Endothelial cell (in vitro differentiated cells): ENCODE measurements at regions not wholly inside any gene's neighbourhood (a gene's known extent, or its start where the extent isn't known, plus 50 kb on each side); places are given as distances from the start of the nearest gene placed in this dataset.

Experiments
- DNase-seq: peaks from one replicate; pipeline ENCODE4 v3.0.0; 2021; ENCODE audit warnings: low spot score
- H3K27ac Mint-ChIP-seq: one replicate; pipeline ENCODE4 v1.8.0; 2021; ENCODE audit warnings: mixed read lengths, inconsistent platforms; ENCODE audit not compliant: unreplicated experiment
- H3K27me3 Mint-ChIP-seq: one replicate; pipeline ENCODE4 v1.8.0; 2021; ENCODE audit warnings: mild to moderate bottlenecking, moderate library complexity, mixed read lengths, inconsistent platforms; ENCODE audit not compliant: unreplicated experiment
- H3K36me3 Mint-ChIP-seq: one replicate; pipeline ENCODE4 v1.8.0; 2021; ENCODE audit warnings: mild to moderate bottlenecking, low read depth, mixed read lengths, inconsistent platforms; ENCODE audit not compliant: unreplicated experiment
- H3K4me1 Mint-ChIP-seq: one replicate; pipeline ENCODE4 v1.8.0; 2021; ENCODE audit warnings: mild to moderate bottlenecking, mixed read lengths, inconsistent platforms; ENCODE audit not compliant: unreplicated experiment
- H3K4me3 Mint-ChIP-seq: one replicate; pipeline ENCODE4 v1.8.0; 2021; ENCODE audit warnings: mild to moderate bottlenecking, mixed read lengths, inconsistent platforms; ENCODE audit not compliant: unreplicated experiment
- H3K9me3 Mint-ChIP-seq: one replicate; pipeline ENCODE4 v1.8.0; 2021; ENCODE audit warnings: mixed read lengths, inconsistent platforms; ENCODE audit not compliant: unreplicated experiment
- TF ChIP-seq, protein P1 (sequence below): fragments of 200-600 bp; sonication (generic); IDR thresholded peaks from one replicate; pipeline ENCODE4 v1.5.0; 2021; ENCODE audit warnings: antibody characterized with exemption; ENCODE audit not compliant: unreplicated experiment

DNA sequence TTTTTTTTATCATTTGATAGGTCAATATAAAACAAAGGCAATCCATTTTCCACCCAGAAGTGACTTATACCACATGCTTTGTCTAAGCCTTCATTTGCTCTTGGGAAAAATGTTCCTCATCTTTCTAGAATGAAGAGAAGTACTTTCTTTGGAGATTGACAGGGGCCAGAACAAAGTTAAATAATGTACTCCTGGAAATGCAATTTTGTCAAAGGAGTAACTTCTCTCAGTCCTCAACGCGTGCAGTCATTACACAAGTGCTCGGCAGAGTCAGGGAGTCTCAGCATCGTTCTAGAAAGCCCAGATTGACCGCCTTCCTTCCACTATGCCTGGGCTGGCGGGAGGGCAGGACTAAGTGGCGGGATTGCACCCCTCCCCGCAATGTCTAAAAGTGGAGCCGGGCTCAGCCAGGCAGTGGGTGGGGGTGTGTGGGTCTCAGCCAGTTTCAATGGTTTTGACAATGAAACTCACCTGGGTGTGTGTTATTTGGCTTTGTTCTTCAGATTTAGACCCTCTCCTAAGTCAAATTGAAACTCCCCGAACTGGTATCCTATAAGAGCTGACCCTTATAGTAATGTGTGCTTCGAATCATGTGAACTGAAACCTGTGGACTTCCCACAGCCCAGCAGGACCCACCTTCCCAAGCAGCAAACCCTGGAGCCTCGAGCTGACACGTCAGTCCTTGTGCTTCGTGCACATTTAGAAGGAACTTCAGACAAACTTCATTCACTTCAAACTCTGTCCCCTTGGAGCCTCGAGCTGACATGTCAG lies 63.2 kb upstream of the DUSP22 start:
- Mint-ChIP-seq H3K4me3 (no peak overlapping the region), H3K9me3 (no peaks in the 10 kb centered on the region), H3K4me1 (peaks cover 11% of the 10 kb centered on the region), H3K27me3 (no peaks in the 10 kb centered on the region), H3K27ac (no peak overlapping the region), H3K36me3 (no peaks in the 10 kb centered on the region)
- DNase-seq, result no peak
- TF ChIP-seq, protein P1, sequence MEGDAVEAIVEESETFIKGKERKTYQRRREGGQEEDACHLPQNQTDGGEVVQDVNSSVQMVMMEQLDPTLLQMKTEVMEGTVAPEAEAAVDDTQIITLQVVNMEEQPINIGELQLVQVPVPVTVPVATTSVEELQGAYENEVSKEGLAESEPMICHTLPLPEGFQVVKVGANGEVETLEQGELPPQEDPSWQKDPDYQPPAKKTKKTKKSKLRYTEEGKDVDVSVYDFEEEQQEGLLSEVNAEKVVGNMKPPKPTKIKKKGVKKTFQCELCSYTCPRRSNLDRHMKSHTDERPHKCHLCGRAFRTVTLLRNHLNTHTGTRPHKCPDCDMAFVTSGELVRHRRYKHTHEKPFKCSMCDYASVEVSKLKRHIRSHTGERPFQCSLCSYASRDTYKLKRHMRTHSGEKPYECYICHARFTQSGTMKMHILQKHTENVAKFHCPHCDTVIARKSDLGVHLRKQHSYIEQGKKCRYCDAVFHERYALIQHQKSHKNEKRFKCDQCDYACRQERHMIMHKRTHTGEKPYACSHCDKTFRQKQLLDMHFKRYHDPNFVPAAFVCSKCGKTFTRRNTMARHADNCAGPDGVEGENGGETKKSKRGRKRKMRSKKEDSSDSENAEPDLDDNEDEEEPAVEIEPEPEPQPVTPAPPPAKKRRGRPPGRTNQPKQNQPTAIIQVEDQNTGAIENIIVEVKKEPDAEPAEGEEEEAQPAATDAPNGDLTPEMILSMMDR, result no peak

DNA sequence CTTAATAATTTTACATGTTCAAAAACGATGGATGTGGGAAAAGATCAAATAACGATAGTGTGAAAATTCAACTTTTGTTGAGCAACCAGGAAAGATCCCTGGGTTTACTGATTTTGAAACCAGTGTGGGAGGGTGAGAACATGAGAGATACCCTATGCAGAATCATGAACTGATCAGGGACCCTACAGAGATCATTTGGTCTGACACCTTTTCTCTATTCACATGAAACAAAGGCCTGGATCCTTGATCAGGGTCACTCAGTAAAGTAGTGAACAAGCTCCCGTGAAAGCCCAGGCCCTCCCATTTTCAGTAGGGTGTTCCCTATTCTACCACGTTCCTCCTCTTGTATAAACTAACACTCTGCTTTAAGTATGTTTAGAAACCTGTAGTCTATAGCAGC lies 60.5 kb upstream of the DUSP22 start:
- no peak overlapping the region for H3K27ac Mint-ChIP-seq
- H3K4me3 Mint-ChIP-seq, result no peak overlapping the region
- no peaks in the 10 kb centered on the region for H3K9me3 Mint-ChIP-seq
- TF ChIP-seq, protein P1, result no peak
- DNase-seq, result no peak
- H3K36me3 Mint-ChIP-seq, result no peaks in the 10 kb centered on the region
- H3K4me1 Mint-ChIP-seq, result peaks cover 2% of the 10 kb centered on the region
- H3K27me3 Mint-ChIP-seq, result no peaks in the 10 kb centered on the region

DNA sequence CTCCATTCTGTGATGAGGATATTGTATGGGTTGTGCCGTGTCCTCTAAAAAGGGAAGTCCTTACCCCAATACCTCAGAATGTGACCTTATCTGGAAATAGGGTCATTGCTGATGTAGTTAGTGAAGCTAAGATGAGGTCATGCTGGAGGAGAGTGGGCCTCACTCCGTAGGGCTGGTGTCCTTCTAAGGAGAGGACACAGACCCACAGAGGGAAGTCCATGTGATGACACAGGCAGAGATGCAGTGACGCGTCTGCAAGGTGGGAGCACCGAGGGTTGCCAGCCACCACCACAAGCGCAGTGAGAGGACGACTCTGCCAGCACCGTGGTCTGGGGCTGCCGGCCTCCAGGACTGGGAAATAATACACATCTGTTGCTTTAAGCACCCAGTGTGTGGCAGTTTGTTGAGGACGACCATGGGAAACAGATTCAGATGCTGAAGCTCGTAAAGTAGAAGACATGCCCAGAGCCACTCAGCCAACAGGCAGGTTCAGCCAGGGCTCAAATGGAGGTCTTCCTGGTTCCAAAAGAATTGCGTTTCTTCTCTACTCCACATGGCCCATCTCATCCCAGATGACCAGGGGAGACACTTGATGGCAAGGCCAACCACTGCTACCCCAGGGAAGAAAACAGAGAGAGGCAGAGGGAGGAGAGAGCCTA lies 59.2 kb upstream of the DUSP22 start:
- Mint-ChIP-seq H3K4me1 (peaks cover 2% of the 10 kb centered on the region), H3K4me3 (no peak overlapping the region), H3K27ac (no peak overlapping the region), H3K9me3 (no peaks in the 10 kb centered on the region), H3K36me3 (no peaks in the 10 kb centered on the region), H3K27me3 (no peaks in the 10 kb centered on the region)
- no peak for DNase-seq
- TF ChIP-seq, protein P1, result no peak

DNA sequence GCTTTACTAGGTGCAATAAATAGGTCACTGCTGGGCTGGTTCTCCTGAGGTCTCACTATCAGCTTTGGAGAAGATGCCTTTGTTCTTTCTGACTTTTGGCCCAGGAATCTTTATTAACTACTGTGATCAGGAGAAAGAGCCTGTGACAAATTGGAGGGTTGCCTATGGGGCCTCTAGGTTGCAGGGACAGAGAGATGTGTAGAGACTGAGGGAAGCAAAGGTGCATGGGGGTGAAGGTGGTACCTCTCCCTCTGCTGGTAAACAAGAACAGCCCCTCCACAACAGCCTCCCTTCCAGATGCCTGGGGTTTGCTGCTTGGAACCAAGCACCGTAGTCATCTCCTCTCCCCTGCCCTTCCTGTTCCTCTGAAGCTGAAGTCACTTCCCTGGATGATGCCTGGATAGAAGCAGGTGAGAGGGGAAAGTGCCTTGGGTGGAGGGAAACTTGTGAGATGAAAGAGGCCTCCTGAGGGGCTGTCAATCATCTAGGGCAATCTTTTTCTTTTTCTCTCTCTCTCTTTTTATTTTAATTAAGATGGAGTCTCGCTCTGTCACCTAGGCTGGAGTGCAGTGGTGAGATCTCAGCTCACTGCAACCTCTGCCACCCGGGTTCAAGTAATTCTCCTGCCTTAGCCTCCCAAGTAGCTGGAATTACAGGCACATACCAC lies 57.4 kb upstream of the DUSP22 start:
- no peak overlapping the region for H3K27ac Mint-ChIP-seq
- H3K4me1 Mint-ChIP-seq, result peaks cover 2% of the 10 kb centered on the region
- no peaks in the 10 kb centered on the region for H3K27me3 Mint-ChIP-seq
- TF ChIP-seq, protein P1, result no peak
- no peak for DNase-seq
- H3K36me3 Mint-ChIP-seq, result no peaks in the 10 kb centered on the region
- H3K9me3 Mint-ChIP-seq, result no peaks in the 10 kb centered on the region
- no peak overlapping the region for H3K4me3 Mint-ChIP-seq
